CD4-positive, alpha-beta memory T cell (primary cell): ENCODE measurements at regions not wholly inside any gene's neighbourhood (a gene's known extent, or its start where the extent isn't known, plus 50 kb on each side); places are given as distances from the start of the nearest gene placed in this dataset.
A peak's percentile ranks its signal among the peaks of the same experiment; 100 is the strongest.

Source experiments
- CTCF ChIA-PET: fragments of 350-600 bp; sonication (Branson Sonifier 250); formaldehyde crosslinking; loops from one replicate; lab custom pipeline; 2021; ENCODE audit warnings: inconsistent platforms; ENCODE audit not compliant: partially characterized antibody; lab: Charles Lee
- POLR2A ChIA-PET: fragments of 350-600 bp; sonication (Branson Sonifier 250); formaldehyde crosslinking; loops from one replicate; lab custom pipeline; 2021; ENCODE audit not compliant: partially characterized antibody; lab: Charles Lee
- DNase-seq, 5 donors: peaks; one replicate each; pipeline versions ENCODE4 v3.0.0 to v3.0.0-alpha.2; 2020 to 2022; ENCODE audit warnings: mixed read lengths in 1 of 5
- H3K27ac ChIP-seq: one replicate; pipeline ENCODE4 v1.7.0; 2013; ENCODE audit warnings: low read depth, low read length
- H3K27me3 ChIP-seq: 2 replicates; pipeline ENCODE4 v1.7.0; 2013; ENCODE audit warnings: mild to moderate bottlenecking, low read length, moderate library complexity; ENCODE audit not compliant: insufficient read depth
- H3K36me3 ChIP-seq: 2 replicates; pipeline ENCODE4 v1.7.0; 2013; ENCODE audit warnings: mild to moderate bottlenecking, low read length, moderate library complexity; ENCODE audit not compliant: insufficient read depth
- H3K4me1 ChIP-seq: 2 replicates; pipeline ENCODE4 v1.7.0; 2013; ENCODE audit warnings: mild to moderate bottlenecking, low read length, moderate library complexity; ENCODE audit not compliant: insufficient read depth
- H3K4me3 ChIP-seq, 2 donors: one replicate each; pipeline ENCODE4 v1.7.0; 2013; ENCODE audit warnings: low read length in 2 of 2, mild to moderate bottlenecking in 1 of 2
- H3K9me3 ChIP-seq, 2 donors: one replicate each; pipeline ENCODE4 v1.7.0; 2013; ENCODE audit warnings: low read length in 2 of 2, control low read depth in 1 of 2; ENCODE audit not compliant: control insufficient read depth in 1 of 2
- H3K27ac Mint-ChIP-seq, 7 donors: one replicate each; pipeline ENCODE4 v1.8.0; 2020 to 2021; ENCODE audit warnings: mixed read lengths in 7 of 7, mild to moderate bottlenecking in 6 of 7, inconsistent platforms in 3 of 7, moderate library complexity in 3 of 7
- H3K27me3 Mint-ChIP-seq, 2 donors: one replicate each; pipeline ENCODE4 v1.8.0; 2020 to 2021; ENCODE audit warnings: mixed read lengths in 2 of 2
- H3K36me3 Mint-ChIP-seq, 2 donors: one replicate each; pipeline ENCODE4 v1.8.0; 2020 to 2021; ENCODE audit warnings: mixed read lengths in 2 of 2, inconsistent platforms in 1 of 2, mild to moderate bottlenecking in 1 of 2
- H3K4me1 Mint-ChIP-seq, 4 donors: one replicate each; pipeline ENCODE4 v1.8.0; 2020 to 2021; ENCODE audit warnings: mixed read lengths in 4 of 4, mild to moderate bottlenecking in 1 of 4
- H3K4me3 Mint-ChIP-seq, 8 donors: one replicate each; pipeline ENCODE4 v1.8.0; 2020 to 2021; ENCODE audit warnings: mixed read lengths in 8 of 8, mild to moderate bottlenecking in 7 of 8, moderate library complexity in 6 of 8, inconsistent platforms in 3 of 8
- H3K9me3 Mint-ChIP-seq, 8 donors: one replicate each; pipeline ENCODE4 v1.8.0; 2020 to 2021; ENCODE audit warnings: mixed read lengths in 8 of 8, mild to moderate bottlenecking in 5 of 8, inconsistent platforms in 3 of 8, moderate library complexity in 1 of 8
- intact Hi-C: fragments of 100-400 bp; cut with micrococcal nuclease; formaldehyde crosslinking; loops from one replicate; pipeline ENCODE4 v1.15.1; 2023

- no peak for DNase-seq
- Mint-ChIP-seq H3K9me3 (no peaks in the 10 kb centered on the region), H3K4me3 (no peak overlapping the region), H3K4me1 (no peaks in the 10 kb centered on the region), H3K36me3 (no peaks in the 10 kb centered on the region), H3K27me3 (no peaks in the 10 kb centered on the region), H3K27ac (no peak overlapping the region)
- ChIA-PET CTCF (no interaction called here), POLR2A (no interaction called here)
- intact Hi-C loops = no loop called here
- Histone ChIP-seq H3K36me3 (no peaks in the 10 kb centered on the region), H3K27me3 (no peaks in the 10 kb centered on the region), H3K9me3 (no peaks in the 10 kb centered on the region), H3K4me1 (no peaks in the 10 kb centered on the region), H3K4me3 (no peak overlapping the region), H3K27ac (no peak overlapping the region)
Measured at GRCh38 chr3:168219530-168219929, 123.8 kb upstream of the GOLIM4 start.

GRCh38 chr3:168218600-168218999 lies 122.9 kb upstream of the GOLIM4 start:
- ChIA-PET POLR2A (no interaction called here), CTCF (no interaction called here)
- Mint-ChIP-seq H3K4me3 (no peak overlapping the region), H3K4me1 (peaks cover 4 to 8% (median 6%) of the 10 kb centered on the region in 4 donors), H3K9me3 (no peaks in the 10 kb centered on the region), H3K27ac (peak overlapping the region in 1 of 7 donors; percentile 82), H3K27me3 (no peaks in the 10 kb centered on the region), H3K36me3 (no peaks in the 10 kb centered on the region)
- H3K4me1 ChIP-seq = peaks cover 9% of the 10 kb centered on the region
- no peak overlapping the region for H3K27ac ChIP-seq
- no peaks in the 10 kb centered on the region for H3K27me3 ChIP-seq
- H3K9me3 ChIP-seq = no peaks in the 10 kb centered on the region
- no peaks in the 10 kb centered on the region for H3K36me3 ChIP-seq
- DNase-seq = no peak
- no peak overlapping the region for H3K4me3 ChIP-seq
- intact Hi-C loops = no loop called here

- no peaks in the 10 kb centered on the region for H3K9me3 ChIP-seq
- POLR2A ChIA-PET = no interaction called here
Measured at GRCh38 chr3:168216851-168217250, 121.1 kb upstream of the GOLIM4 start.

GRCh38 chr3:168213920-168214319 lies 118.2 kb upstream of the GOLIM4 start:
- intact Hi-C loops = no loop called here
- H3K27me3 Mint-ChIP-seq = no peaks in the 10 kb centered on the region
- no peaks in the 10 kb centered on the region for H3K9me3 Mint-ChIP-seq
- Histone ChIP-seq H3K27me3 (no peaks in the 10 kb centered on the region), H3K4me3 (peak overlapping the region in 1 of 2 donors; percentile 22), H3K36me3 (no peaks in the 10 kb centered on the region), H3K27ac (no peak overlapping the region), H3K9me3 (no peaks in the 10 kb centered on the region), H3K4me1 (peaks cover 15% of the 10 kb centered on the region)
- no peaks in the 10 kb centered on the region for H3K36me3 Mint-ChIP-seq
- H3K27ac Mint-ChIP-seq = peak overlapping the region in 2 of 7 donors; percentile 61 to 64
- DNase-seq = no peak
- H3K4me3 Mint-ChIP-seq = peak overlapping the region; percentile 42 to 71 (median 61)
- POLR2A ChIA-PET = no interaction called here
- CTCF ChIA-PET = no interaction called here
- peaks cover 9 to 11% (median 10%) of the 10 kb centered on the region in 4 donors for H3K4me1 Mint-ChIP-seq

More at GRCh38 chr3:168216851-168217250, 121.1 kb upstream of the GOLIM4 start:
- peaks cover 11% of the 10 kb centered on the region for H3K4me1 ChIP-seq
- intact Hi-C loops = no loop called here
- no peak overlapping the region for H3K27ac ChIP-seq
- Mint-ChIP-seq H3K4me3 (no peak overlapping the region), H3K9me3 (no peaks in the 10 kb centered on the region), H3K27me3 (no peaks in the 10 kb centered on the region), H3K36me3 (no peaks in the 10 kb centered on the region), H3K27ac (no peak overlapping the region), H3K4me1 (peaks cover 9 to 11% (median 10%) of the 10 kb centered on the region in 4 donors)
- no peak overlapping the region for H3K4me3 ChIP-seq
- DNase-seq = no peak
- CTCF ChIA-PET = no interaction called here
- H3K36me3 ChIP-seq = no peaks in the 10 kb centered on the region
- H3K27me3 ChIP-seq = no peaks in the 10 kb centered on the region

GRCh38 chr3:168212664-168213285 lies 117.1 kb upstream of the GOLIM4 start:
- Histone ChIP-seq H3K9me3 (no peaks in the 10 kb centered on the region), H3K27me3 (no peaks in the 10 kb centered on the region), H3K36me3 (no peaks in the 10 kb centered on the region), H3K4me3 (no peak overlapping the region), H3K27ac (no peak overlapping the region), H3K4me1 (peaks cover 15% of the 10 kb centered on the region)
- ChIA-PET POLR2A (no interaction called here), CTCF (no interaction called here)
- Mint-ChIP-seq H3K27ac (no peak overlapping the region), H3K9me3 (no peaks in the 10 kb centered on the region), H3K4me3 (peak overlapping the region in 3 of 8 donors; percentile 4 to 36 (median 9)), H3K36me3 (no peaks in the 10 kb centered on the region), H3K4me1 (peaks cover 9 to 11% (median 10%) of the 10 kb centered on the region in 4 donors), H3K27me3 (no peaks in the 10 kb centered on the region)
- no peak for DNase-seq
- intact Hi-C loops = no loop called here

- no peaks in the 10 kb centered on the region for H3K9me3 ChIP-seq
- ChIA-PET POLR2A (no interaction called here), CTCF (no interaction called here)
- no peaks in the 10 kb centered on the region for H3K4me1 Mint-ChIP-seq
- no peaks in the 10 kb centered on the region for H3K27me3 ChIP-seq
- H3K27me3 Mint-ChIP-seq = no peaks in the 10 kb centered on the region
- H3K36me3 Mint-ChIP-seq = no peaks in the 10 kb centered on the region
- no peak overlapping the region for H3K27ac ChIP-seq
- no peak overlapping the region for H3K4me3 ChIP-seq
- peak overlapping the region in 1 of 7 donors; percentile 11 for H3K27ac Mint-ChIP-seq
- no peaks in the 10 kb centered on the region for H3K36me3 ChIP-seq
- H3K9me3 Mint-ChIP-seq = no peaks in the 10 kb centered on the region
- no peak for DNase-seq
- peak overlapping the region in 1 of 8 donors; percentile 48 for H3K4me3 Mint-ChIP-seq
- no peaks in the 10 kb centered on the region for H3K4me1 ChIP-seq
- intact Hi-C loops = no loop called here
Measured at GRCh38 chr3:168205451-168205850, 109.7 kb upstream of the GOLIM4 start.

GRCh38 chr3:168197162-168197561 lies 101.4 kb upstream of the GOLIM4 start:
- Histone ChIP-seq H3K36me3 (no peaks in the 10 kb centered on the region), H3K27ac (no peak overlapping the region), H3K27me3 (no peaks in the 10 kb centered on the region), H3K4me3 (no peak overlapping the region), H3K9me3 (no peaks in the 10 kb centered on the region), H3K4me1 (no peaks in the 10 kb centered on the region)
- Mint-ChIP-seq H3K4me1 (no peaks in the 10 kb centered on the region), H3K9me3 (no peaks in the 10 kb centered on the region), H3K4me3 (no peak overlapping the region), H3K27me3 (peaks cover 0 to 1% of the 10 kb centered on the region in 2 donors), H3K36me3 (no peaks in the 10 kb centered on the region), H3K27ac (no peak overlapping the region)
- ChIA-PET POLR2A (no interaction called here), CTCF (no interaction called here)
- no peak for DNase-seq
- intact Hi-C loops = no loop called here
